GM21576 (cell line): ENCODE measurements at regions not wholly inside any gene's neighbourhood (a gene's known extent, or its start where the extent isn't known, plus 50 kb on each side); places are given as distances from the start of the nearest gene placed in this dataset.
A peak's percentile ranks its signal among the peaks of the same experiment; 100 is the strongest.

Experiments used
- ATAC-seq: cut with Tn5 transposase; IDR thresholded peaks from one replicate; pipeline ENCODE4 v1.9.1; 2021; ENCODE audit warnings: mild to moderate bottlenecking, moderate library complexity; ENCODE audit not compliant: unreplicated experiment

DNA sequence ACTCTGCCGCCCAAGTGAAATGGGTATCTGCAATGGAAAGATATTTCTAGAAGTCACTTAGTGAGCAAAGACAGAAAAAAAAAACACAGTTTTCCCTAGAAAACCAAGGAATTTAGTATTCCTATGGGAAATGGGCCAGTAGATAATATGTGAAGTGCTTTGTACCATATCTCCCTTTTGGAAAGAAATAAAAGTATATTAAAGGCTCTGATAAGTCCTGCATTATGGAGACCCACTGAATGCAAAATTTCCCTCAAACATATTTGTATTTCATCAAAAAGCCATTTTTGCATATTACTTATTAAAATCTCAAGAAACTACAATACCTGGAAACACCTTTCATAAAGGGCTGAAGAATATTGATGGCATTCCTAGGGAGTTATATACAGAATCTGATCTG lies 51.6 kb upstream of the DYNLRB2 start:
- no peak for ATAC-seq

DNA sequence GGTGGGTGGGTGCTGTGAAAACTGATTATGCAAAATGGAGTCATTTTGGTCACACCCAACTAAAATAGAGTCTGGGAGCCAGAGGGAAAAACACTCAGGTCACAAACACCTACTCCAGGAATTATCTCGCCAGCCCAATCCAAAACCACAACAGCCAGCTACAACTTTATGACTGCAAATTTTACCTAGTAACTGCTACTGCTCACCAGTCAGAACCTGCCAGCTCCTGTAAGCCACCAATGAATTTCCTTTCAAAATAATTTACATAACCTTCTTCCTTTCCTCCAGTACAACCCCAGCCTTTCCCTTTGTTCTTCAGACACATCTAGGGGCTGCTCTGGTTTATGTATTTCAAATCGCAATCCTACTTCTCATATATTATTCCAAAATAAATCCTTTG lies 52.6 kb upstream of the DYNLRB2 start:
- no peak for ATAC-seq

DNA sequence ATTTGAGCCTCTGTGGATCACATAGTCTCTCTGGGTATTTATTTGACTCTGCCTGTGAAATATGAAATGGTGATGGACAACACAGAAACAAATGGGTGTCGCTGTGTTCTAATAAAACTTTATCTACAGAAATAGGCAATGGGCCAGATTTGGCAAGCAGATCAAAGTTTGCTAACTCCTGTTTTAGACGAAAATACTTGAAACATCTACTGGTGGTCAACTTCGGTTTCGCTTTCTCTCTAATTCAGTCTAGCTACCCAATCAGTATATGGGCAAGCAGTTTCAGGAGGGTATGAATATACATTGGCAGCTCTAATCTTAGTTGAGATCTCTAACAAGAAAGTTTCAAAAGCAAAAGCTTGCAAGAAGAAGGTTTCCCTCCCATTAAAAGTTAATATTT lies 60.1 kb upstream of the DYNLRB2 start:
- ATAC-seq: peak; percentile 69

DNA sequence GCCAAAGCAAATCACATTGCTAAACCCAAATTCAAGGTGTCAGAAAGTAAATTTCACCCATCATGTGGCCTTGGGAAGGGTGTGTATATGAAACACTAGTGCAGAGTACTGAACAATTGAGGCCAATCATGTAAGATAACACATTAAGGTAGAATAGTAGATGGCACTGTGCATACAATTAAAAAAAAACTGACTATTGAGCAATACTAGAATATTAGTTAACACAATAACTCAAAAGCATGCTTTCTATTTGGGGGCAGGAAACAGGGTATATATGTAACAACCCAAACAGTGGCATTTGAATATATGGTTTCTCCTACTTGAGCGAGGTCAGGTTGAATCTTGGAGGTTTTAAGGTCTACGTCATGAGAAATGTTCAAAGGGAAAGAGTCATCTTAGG lies 63.0 kb upstream of the DYNLRB2 start:
- ATAC-seq: no peak

DNA sequence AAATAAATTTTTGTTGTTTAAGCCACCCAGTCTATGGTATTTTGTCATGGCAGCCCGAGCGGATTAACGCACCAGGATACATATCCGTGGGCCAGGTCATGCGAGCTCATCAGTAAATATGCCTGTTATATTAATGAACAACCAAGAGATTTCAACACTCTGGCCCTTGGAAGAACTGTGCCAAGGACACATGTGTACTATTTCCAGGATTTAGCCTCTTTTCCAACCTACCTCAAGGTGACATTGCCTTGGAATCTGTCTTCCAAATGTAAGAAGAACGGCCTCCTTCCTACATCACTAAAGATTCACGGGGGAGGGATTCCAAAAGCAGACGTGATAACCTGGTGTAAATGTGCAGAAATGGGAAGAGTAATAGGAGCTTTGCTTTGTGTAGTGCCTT lies 72.8 kb upstream of the DYNLRB2 start:
- no peak for ATAC-seq

DNA sequence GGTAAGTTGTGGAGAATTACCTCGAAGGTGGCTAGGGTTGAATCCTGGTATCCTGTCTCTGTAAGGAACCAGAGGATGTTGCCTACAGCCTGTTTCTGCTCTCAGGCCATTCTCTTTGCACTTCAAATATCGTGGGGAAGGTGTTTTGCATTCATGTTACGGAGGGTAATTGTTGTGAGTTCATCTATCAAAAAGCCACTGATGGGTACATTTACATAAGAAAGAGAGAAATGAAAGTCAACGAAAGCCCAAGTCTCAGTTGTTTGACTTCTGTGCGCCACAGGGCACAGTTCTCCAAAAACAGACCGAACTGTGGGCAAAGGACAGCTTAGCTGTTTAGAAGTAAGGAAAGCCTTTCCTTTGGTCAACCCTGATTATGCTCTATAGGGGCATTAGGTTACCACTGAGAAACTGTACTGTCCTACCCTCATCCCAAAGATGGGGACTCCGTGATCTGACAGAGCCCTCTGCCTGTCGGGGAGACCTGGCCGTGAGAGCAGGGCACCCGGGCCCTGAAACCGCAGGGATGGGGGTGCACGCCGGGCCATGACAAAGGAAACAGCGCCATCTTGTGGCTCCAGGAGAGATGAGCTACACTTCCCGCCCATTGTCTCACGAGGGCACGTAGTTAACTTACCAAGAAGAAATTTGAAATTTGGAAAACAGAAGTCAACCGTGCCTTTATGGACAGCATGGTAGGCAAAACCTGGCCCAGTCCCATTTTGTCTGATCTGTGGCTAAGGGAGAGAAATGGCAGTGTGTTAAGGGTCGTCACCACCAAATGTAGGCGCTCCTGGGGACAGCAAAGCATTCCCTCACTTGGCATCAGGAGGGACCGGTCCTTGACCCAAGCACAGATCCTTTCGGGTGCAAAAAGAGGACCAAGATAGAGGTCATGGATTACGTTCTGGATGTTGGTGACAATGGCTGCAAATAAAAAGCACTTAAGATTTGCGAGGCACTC lies 74.5 kb upstream of the DYNLRB2 start:
- peak; percentile 78 for ATAC-seq

DNA sequence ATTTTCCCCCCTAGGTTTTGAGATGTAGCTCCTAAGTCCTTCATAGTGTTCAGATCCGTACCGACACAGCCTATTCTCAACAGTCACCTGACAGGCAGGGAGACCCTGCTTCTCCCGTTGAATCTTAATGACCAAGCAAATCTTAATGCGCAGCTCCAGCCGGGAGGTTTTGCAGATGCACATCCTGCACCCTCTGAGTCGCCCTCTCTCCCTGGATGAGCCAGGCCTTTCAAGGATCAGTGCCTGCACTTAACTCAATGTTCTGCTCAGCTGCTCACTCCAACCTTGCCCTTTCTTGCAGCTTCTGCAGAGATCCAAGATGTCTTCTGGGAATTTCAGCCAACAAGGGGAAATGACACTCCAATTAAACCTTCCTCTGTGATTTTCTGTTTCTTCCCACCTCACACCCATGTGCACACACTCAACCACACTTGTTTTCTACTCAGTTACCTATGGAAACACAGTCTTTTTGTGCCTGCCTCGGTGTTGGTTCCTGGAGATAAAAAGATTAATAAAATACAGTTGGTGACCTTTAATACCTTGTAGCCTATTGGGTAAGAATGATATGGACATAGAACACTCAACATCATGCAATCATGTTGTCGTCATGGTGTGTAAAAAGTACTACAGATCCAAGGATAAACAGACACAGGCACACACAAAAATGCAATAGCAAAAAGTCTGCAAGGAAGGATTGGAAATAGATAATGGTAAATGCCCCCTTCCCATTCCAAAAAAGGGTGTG lies 76.9 kb upstream of the DYNLRB2 start:
- ATAC-seq: no peak

DNA sequence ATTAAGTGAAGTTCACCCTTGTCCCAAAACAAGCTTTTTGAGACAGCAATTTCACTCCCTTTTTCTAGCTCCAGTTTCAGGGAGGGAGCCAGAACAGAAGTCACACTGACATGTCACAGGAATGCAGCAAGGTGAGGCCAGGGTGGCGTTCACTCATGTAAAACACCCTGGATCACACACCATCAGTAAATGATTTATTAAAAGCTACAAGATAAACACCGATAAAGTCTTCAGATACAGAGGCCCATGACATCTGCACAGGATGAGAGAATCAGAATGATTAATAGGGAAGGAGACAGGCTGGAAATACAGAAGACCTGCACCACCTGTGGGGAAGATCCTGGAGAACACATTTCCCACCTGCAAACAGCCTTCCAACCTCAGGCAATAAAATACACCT lies 77.5 kb upstream of the DYNLRB2 start:
- no peak for ATAC-seq

DNA sequence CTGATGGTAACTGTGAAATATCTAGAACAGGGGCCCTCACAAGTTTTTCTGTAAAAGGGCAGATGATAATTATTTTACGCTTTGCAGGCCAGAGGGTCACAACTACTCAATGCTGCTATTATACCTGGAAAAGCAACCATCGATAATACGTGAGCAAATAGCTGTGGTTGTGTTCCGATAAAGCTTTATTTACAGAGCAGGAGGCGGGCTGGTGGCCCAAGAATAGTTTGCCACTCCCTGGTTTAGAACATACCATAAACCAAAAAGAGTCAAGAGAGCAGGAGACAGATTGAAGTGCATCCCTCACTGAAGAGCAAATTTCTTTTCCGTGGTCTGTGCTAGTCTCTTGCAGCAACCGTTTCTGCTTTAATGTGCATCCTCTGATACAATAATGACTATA lies 77.9 kb upstream of the DYNLRB2 start:
- ATAC-seq: no peak

DNA sequence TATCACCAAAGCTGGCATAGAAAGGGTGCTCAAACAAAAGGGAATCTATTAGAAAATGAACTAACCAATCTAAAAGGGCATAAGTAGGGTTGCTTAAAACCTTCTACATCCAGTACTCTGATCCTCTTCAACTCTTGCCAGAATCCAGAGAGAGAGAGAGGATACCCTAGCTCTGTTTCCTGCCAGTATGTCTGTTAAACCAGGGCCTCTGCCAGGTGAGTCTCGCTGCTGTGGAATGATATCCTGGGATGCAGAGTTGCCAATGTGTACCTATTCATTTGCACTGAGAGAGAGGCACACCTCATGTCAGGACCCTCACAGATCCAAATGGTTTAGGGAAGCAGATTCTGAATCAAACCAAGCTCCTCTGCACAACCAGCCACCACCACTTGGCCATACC lies 79.8 kb upstream of the DYNLRB2 start:
- ATAC-seq: no peak

DNA sequence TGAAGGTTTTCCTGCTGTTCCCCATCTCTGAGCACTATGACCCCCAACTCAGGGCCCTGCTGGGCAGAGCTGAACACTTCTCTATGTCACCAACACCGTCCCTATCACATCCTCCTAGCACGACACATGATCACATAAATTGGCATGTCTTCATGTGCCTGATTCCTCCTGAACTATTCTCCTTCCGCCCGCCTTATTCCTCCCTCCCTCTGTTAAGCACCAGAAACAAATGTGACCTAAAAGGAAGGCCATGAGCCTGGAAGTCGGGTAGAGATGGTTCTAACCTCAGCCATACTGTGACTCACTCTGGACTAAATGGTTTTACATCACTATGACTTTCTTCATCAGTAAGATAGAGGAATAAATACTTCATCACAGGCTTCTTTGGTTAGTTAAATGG lies 80.8 kb upstream of the DYNLRB2 start:
- ATAC-seq: no peak

DNA sequence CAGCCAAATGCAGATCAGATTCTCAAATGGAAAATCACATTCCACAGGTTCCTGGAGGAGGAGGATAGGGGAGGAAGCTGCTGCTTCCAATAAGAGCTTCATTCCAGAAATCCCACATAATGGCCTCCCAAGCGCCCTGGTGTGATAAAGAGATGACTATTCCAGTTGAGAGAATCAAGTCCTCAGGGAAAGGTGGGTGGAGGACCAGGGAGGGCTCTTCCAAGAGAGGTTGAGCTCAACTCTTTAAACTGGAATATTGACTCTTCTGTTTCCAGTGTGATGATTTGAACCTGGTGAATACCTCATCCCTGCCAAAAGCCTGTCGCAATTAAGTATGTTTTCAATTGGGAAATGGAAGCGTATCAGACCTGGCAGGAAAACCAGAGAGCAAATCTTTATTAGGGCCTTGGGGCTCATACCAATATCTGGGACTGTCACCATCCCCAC lies 81.4 kb upstream of the DYNLRB2 start:
- no peak for ATAC-seq

DNA sequence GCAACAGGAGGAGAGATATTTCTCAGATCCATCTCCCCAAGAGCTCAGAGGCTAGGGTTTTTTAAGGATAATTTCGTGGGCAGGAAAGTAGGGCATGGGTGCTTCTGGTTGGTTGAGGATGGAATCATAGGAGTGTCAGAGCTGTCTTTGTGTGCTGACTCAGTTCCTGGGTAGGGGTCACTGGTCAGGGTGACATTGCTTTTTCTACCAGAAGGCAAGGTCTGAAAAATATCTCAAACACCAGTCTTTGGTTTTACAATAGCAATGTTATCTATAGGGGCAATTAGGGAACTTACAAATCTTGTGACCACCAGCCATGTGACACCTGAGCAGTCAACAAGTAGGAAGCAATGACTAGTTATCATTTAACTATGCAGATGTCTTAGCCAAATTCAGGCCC lies 82.9 kb upstream of the DYNLRB2 start:
- ATAC-seq: no peak

DNA sequence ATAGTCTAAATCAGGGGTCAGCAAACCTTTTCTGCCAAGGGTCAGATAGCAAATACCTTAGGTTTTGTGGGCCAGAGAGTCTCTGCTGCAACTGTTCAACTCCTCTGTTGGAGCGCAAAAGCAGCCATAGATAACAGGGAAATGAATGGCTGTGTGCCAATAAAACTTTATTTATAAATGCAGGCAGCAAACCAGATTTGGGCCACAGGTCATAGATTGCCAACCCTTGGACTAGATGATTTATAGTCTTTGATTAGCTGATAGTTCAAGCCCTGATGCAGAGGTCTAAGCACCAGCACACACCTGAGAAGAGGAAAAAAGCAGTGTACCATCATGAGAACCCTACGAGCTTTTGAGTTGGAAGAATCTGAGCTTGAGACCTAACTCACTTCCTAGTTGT lies 86.0 kb upstream of the DYNLRB2 start:
- ATAC-seq: no peak

DNA sequence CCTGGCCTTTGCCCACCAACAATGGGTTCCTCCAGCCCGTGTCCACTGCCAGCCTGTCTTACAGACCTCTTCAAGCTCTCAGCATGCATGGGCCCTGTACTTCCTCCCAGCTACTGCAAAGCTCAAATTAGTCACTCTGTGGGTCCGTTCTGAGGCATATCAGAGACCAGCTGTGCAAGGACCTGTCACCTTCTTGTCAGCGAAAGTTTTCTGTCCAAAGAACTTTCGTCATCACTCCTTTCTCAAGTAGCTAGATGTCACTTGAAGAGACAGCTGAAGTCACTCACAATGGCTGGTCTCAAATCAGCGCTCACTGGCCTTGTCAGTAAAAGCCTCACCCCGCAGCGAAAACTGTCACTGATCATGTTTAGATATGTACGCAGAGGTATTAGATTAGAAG lies 91.4 kb upstream of the DYNLRB2 start:
- ATAC-seq: no peak

DNA sequence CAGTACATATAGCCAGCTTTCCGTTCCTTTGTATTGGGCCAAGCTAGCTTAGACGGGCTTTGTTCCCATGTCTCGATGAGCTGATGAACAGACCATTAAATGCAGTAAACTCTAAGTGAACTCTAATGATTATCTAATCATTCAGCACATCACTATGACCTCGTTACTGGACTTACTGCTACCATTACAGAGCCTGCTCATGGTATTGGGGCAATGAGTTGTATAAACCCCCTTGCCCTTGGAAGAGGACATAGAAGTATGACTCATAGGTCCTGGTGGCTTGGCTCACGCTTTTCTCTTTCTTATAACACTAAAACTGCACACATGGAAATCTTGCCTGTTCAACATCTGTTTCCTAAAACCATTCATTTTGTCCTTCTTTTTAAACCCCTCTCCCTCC lies 93.6 kb upstream of the DYNLRB2 start:
- no peak for ATAC-seq

DNA sequence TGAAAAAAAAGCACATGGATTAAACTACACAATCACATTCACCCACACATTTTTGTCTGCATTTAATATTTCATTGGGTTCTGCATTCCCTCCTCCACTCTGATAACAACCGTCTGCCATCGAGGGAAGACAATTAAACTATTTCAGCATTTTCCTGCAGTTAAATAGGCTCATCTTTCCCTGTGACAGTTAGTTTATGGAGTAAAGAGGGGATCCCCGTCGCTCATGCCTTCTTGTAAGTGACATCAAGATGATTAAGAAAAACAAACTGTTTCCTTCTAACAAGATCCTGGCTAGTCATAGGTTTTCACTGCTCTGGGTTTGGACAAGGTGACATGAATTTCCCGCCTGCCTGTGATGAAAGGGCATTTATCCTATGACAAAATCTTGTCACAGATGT lies 98.0 kb upstream of the DYNLRB2 start:
- ATAC-seq: no peak

DNA sequence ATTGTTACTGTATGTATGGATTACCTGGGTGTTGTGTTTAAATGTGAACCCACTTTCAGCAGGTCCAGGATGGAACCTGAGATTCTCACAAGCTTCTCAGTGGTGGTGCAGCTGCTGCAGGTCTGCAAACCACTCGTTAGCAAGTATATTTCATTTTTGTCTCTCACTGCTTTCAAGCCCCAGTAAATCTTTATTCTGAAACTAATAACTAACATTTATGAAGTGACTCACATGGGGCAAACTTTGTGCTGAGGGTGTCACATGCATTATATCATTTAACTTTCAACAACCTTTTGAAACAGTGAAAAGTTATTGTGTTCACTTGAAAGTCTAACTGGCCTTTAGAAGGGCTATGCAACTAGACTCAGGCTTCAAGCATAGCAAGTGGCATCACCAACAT lies 98.9 kb upstream of the DYNLRB2 start:
- ATAC-seq: no peak

DNA sequence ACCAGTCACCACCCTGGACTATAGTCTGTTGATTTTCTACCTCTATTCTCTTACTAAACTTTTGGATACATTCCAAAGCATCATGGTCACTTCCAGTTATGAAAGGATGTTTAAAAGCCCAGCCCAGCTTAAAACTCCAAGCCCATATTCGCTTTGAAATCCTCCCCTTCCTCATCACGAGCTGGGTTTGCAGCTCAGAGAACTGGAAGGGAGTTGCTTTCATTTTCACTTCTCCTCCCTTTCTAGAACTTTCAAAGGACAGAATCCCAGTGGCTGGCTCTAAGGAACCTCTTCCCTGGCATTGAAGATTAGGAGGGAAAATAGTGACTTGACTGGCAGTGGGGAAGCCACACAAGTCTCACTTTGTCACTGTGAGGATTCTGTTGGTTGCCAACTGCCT lies 100.1 kb upstream of the DYNLRB2 start:
- ATAC-seq: no peak

DNA sequence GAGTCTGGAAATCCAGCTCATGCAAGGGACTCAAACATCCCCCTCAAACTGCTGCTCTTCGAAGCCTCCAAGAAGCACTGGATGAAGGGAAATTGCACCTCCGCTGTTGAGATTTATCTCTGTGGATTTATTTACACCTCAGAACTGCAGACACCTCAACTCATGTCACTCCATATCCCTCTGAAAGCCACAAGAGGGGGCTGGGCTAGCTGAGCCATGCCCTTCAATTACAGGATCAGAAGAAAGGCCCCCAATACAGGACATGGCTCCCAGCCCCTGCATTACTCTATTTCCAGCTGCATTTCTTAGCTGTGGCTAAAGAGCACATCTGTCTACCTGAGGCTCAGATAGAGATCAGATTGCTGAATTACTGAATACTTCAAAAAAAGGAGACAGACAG lies 103.1 kb upstream of the DYNLRB2 start:
- no peak for ATAC-seq

DNA sequence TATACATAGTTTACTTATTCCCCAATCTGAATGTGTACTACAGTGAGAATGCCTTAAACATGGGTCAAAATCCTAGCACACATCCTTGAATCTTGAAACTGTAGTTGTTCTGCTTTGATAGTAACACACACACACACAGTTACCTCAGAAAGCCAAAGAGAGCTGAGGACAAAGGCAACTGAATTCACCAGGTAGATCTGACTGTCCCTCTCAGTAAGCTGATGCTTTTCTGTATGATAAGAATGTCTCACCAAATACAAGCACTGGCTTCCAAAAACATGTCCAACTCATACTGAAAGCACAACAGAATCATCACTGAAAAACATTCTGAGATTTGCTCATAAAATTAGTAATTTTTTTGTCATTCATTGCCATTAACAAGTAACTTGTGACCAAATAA lies 104.3 kb upstream of the DYNLRB2 start:
- no peak for ATAC-seq

DNA sequence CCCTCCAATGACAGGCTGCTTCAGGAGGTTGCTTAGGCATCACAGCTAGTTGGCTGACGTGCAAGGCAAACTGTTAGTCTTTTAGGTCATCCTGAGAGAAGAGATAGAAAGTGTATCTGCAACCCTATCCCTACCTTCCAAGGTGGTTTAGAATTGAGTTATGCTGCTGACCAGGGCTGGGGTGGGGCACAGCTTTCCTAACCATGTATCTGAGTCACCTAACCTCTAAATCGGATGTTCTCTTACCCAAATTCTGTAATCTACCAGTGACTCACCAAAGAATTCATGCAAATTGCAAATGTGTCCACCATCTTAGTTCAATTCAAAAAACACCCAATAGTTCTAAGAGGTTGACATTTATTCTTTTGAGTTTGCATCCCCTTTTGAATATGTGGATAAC lies 107.2 kb upstream of the DYNLRB2 start:
- no peak for ATAC-seq
